ENCODE measurements at regions not wholly inside any gene's neighbourhood (a gene's known extent, or its start where the extent isn't known, plus 50 kb on each side); places are given as distances from the start of the nearest gene placed in this dataset.
"Not testable (repeated sequence)": the region's sequence is repeated elsewhere in the genome, so short reads cannot be mapped to it uniquely, and the experiment has no call there.

DNA sequence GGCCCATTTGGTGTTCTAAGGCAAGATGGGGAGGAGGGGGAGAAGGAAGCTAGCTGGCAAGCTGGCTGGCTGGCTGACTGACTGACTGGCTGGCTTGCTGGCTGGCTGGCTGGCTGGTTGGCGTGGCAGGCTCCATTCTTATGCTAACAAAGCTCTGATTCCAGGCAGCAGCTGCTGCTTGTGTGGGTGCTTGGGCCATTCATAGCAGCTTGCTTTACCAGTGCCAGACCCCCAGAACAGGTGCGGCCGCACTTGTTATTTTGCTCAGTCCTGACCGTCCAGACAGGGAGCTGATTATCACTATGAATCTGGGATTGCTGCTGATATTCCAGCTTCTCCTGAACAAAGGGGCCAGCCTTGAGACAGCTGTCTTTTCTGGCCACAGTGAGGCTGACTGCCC, 131.2 kb upstream of the PAK3 start:
- DNase-seq: no peak

DNA sequence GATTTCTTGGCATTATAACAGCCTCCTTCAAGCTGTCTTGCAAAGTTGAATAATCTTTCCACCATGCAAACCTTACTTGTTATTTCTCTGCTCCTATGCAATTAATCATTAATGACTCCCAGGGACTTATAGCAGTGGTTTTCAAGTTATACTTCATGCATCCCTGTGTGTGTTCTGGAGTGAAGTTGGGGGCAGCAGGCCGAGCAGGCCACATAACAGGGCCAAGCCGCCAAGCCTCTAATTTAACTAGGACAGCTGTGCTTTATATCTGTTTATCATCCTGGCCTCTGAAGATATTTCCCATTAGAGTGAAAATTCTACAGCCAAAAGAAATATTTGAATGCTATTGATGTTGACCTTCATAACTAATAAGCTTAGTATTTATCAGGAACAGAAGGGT, 133.5 kb upstream of the PAK3 start:
- no peak for DNase-seq

DNA sequence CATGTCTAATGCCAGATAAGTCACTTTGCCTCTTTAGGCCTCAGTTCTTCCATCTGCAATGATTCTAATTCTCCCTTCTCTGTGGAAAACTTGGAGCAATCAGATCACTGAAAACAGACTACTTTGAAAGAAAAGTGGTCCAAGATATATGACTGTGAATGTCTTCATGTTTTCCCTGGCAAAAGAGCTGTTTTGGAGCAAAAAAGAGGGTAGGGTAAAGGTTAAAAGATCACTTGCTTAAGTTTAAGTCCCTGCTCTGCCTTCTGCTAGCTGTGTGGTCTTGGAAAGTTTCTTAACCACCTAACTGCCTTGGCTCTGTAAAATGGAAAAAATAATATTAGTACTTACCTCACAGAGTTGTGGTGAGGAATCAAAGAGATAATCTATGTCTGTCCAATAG, 140.3 kb upstream of the PAK3 start:
- no peak for DNase-seq

DNA sequence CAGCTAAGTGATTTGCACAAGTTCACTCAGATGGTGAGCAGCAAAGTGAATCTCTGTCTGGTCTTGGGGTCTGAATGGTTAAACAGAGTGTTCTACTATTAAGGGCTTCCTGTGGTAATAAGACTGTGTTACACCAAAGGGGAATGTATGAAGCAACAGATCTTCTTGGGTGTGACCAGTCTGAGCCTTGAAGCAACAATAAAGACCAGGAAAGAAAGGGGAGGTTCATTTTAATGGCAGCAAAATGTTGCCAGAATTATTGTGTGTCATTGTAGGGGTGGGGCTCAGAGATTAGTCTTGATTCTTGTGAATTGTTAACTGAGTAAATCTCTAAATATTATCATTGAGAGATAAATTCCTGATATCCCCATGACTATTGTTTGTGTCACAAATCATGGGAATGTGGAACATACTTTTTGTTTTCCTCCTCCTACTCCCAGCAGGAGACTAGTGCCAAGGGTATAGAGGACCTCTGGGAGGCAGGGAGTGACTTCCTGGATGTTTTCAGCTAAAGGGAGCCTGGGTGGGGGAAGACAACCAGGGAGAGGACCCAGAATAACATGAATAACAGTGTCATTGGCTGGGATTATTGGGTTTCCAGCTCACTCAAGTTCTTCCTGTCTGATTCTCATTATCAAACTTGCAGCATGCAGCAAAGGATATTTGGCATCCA, 141.4 kb upstream of the PAK3 start:
- no peak for DNase-seq

DNA sequence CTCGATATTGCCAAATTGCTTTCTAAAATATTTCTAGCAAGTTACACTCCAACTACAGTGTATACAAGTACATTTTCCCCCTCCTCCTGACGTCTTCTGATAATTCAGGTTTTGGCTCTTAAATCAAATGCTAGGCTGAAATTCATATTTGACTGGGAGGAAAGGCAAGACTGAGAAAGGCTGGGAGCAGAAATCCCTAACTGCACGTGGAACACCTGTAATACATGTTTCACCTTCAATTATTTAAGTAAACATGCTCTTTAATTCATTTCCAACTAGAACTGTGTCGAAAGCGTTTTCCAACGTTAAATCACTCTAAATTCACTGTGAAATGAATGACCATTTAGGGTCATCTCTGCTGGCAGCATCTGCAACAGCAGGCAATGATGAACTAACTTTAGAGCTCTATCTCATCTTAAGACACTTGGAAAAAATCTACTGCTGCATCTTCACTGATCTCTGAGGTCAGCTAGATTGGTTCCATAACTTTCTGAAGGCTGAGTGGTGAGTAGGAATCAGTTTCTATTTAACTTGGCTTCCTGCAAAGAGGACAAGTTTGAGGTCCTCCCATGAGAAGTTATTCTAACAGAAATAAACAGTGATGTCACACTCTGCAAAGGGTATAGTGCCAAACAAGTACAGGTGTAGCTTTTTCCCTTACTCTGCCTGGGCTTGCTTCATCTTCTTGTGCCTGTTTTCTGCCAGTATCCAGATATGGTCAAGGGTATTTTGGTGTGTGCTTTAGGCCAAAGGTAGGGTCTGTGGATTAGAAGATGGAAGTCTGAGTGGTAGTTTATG, 144.3 kb upstream of the PAK3 start:
- DNase-seq: no peak

DNA sequence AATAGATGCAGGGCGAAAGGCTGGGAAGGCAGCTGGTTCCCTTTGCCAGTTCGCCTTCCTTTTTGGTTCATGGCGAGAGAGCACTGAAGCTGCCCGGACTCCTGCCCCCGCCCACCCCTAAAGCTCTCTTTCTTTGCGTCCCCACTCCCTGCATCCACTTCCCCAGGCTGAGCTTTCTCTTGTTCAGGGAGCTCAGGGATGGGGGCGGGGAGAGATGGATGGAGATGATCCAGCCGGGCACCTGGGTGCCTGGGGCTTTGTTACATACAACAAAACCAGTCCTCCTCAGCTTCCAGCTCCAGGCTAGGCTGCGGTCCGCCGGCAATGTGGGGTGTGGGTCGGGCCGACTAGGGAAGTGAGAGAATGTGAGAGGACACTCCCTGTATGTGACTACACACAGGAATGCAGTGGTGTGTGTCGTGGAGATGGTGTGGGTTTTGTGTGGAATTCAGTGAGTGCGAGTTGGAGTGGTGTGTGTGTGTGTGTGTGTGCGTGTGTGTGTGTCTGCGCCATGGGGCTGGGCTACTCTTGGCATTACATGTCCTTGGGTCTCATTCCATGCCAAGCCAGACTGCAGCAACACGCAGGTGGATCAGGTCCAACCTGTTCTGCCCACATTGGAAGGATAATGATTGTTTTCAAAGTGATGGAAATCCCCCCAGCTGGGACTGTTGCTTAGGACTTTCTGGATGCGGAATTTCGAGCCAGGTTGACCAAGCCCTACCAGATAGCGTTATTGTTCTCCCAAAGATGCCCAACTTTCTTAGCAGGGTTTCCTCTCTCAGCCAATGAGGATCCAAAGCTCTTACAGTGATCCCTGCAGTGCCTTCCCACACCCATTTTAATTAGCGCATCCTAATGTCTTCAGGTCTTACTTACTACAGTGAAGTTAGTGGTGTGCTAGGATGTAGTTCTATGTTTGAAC, 149.4 kb upstream of the CHRDL1 start:
- DNase-seq: no peak

DNA sequence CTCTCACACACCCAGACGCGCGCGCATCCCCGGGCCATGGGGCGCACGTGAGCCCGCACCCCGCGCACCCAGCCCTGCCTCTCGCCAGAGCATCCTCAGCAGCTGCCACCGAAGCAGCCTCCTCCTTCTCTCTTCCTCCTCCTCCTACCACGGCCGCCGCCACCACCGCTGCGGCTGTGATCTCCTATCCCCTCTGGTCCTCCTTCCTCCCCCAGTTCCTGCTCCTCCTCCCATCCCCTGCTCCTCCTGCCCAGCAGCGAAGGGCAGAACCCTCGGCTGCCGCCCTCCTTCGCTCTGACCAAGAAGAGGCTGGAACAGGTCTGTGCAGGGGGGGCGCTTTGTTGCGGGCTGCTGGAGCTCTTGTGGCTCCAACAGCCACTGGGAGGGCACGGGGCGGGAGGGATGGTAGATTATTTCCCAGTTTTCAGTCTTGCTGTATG, 148.7 kb upstream of the CHRDL1 start:
- no peak for DNase-seq

DNA sequence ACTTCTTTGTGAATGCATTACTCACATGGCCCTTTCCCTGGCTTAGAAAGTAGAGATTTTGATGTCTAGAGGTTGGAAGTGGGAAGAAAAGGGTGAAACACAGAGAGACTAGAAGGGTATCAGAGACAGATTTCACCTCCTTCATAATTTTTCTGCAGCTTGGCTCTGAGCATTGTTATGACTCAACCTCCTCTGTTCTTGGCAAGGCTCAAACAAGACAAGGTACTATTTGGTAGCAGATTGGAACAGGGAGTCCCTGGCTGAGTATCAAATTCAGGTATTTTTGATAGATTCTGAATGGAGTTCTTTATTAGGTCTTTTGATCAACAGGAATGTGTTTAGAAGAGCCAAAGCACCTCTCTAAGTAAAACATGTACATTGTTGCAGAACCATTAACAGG, 146.3 kb upstream of the CHRDL1 start:
- no peak for DNase-seq

DNA sequence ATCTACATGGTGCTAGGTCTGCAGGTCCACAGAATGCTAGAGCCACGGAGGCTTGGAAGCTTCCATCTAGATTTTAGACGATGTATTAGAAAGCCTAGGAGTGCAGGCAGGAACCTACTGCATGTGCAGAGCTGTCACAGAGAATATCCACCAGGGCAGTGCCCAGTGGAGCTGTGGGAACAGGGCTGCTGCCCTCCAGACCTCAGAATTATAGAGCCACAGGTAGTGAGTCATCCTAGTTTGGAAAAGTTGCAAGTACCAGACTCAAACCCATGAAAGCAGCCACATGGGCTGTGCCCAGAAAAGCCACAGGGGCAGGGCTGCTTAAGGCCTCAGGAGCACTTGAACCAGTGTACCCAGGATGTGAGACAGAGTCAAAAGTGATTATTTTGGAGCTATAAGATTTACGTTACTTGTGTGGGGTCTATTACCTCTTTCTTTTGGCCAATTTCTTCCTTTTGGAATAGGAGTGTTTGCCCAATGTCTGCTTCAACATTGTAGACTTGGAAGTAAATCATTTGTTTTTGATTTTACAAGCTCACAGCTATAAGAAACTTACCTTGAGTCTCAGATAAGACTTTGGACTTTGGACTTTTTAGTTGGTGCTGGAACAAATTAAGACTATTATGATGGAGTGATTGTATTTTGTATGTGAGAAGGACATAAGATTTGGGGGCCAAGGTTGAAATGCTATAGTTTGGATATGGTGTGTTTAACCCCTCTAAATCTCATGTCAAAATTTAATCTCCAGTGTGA, 143.5 kb upstream of the CHRDL1 start:
- no peak for DNase-seq

DNA sequence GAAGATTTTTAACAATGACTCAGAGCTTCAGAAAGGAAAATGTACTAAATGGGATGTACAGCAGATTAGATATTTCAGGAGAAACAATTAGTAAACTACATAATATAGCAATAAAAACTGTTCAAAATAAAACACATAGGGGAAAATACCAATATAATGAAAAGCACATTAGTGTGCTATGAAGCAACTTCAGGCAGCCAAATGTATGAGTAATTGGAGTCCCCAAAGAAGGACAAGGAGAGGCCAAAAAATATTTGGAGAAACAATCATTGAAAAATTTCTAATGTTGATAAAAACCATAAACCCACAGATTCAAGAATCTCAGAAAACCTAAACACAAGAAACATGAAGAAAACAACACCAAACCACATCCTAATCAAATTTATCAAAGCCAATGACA, 129.3 kb upstream of the CHRDL1 start:
- no peak for DNase-seq

DNA sequence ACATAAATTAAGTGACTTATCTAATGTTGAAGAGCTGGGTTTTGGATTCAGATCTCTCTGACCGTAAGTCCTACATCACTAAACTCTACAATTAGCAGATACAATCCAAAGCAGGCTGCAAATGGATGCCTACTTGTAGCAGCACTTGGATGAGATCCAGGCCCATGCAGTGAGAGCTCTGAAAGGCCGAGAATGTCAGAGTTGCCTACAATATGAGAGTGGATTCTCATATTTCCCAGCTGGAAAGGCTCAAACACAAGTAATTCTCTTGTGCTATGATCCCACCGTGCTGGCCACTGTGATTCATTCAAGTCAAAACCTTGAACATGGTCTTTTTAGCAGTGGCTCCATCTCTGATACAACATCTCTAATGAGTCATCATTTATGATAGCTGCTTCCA, 125.4 kb upstream of the CHRDL1 start:
- no peak for DNase-seq

DNA sequence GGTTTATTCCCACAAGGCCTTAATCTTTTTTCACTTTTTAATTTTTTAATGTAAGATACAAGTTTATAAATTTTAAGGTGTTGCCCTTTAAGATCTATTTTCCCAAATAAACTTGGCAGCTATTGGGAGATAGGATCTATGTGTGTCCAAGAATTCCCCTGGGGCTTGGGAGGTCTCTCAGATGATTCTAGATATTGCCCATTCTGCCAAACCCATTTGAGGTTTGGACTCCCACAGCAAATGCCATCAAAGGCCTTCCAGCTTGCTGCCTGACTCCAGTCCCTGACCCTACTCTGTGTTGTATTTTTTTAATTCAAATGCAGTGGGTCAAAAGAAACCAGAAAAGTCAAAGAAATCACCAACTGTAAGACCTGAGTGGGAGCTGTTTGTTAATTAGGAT, 120.0 kb upstream of the CHRDL1 start:
- DNase-seq: no peak

DNA sequence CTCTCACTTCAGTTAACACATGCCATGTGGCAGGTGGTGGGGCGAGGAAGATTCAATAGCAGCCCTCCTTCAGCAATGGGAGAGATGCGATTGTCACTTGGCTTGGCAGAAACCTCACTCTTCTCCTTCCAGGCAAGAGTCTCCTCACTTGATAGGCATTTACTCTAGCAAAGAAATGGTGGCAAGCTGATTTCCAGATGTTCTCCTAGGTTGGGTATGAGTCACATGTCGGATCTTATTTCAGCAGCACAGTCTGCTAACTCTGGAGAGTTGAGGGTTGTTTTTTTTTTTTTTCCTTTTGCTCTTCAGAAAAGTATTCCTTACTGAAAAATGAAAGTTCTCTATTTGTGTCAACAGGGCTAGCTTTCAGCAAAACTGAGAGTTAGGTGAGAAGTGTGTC, 119.5 kb upstream of the CHRDL1 start:
- DNase-seq: no peak

DNA sequence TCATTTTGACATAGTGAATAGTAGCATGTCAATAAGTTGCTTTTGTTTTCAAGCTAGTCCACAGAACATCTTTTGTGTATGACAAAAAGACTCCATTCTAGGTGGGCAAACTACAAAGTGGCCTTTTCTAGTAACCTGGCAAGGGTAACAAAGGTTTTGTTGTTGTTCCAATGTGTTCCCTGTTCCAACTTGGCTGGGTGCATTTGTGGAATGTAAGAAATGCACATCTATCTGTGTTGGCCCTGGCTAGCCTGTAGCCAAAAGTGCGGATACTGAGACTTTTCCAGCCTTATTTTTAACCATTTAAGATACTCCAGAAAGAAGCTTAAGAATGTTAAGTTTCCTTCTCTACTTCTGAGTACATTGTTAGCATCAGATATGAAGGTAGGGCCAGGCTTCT, 118.7 kb upstream of the CHRDL1 start:
- DNase-seq: no peak

DNA sequence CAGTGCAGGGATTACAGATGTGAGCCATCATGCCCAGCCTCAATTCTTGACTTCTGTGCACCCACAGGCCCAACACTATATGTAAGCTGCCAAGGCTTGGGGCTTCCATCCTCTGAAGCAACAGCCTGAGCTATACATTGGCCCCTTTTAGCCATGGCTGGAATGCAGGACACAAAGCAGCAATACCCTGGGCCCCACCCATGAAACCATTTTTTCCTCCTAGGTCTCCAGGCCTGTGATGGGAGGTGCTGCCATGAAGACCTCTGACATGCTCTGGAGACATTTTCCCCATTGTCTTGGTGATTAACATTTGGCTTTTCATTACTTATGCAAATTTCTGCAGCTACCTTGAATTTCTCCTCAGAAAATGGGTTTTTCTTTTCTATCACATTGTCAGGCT, 109.1 kb upstream of the CHRDL1 start:
- not testable (repeated sequence) for DNase-seq

DNA sequence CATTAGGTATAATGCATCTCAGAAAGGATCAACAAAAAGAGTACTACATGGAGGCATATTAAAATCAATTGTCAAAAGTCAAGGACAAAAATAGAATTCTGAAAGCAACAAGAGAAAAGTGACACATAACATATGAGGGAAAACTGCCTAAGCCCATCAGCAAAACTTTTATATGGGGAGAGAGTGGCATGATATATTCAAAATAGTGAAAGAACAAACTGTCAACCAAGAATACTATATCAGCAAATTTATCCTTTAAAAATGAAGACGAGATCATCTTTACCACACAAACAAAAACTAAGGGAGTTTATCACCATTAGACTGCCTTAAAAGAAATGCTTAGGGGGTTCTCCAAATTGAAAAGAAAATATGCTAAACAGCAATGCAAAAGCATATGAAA, 86.4 kb upstream of the CHRDL1 start:
- DNase-seq: no peak

DNA sequence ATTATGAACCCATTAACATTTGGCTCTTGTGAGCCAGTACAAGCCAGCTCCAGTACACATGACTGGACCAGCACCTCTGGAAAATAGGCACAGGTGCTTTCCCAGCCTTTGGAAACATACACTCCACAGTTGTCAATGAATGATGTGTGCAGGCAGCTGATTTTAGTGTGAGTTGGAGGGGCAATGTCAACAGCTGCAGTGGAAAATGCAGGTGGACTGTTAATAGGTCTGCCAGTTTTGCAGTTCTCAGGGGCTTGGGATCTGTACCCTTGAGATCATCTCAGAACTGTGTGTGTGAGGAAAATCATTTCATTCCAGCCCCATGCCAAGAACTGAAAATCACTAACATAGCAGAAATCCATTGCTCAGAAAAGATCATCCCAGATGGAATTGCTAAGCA, 81.7 kb upstream of the CHRDL1 start:
- no peak for DNase-seq

DNA sequence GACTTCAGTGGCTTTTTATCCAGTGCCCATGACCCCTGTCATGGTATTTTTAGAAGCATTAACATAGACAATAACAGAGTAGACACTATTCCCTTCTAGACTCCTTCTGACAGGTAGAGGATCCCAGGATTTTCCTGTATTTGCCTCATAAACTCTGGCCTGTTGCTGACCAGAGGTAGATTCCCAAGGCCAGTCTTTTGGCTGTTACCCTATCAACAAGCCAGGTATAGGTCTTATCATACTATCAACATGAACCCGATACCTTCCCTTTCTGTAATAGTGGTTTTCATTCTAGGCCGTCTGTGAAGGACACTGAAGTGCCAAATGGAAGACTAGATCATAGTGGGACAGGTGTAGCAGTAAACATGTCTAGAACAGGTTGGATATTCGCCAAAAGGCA, 76.2 kb upstream of the CHRDL1 start:
- DNase-seq: no peak

DNA sequence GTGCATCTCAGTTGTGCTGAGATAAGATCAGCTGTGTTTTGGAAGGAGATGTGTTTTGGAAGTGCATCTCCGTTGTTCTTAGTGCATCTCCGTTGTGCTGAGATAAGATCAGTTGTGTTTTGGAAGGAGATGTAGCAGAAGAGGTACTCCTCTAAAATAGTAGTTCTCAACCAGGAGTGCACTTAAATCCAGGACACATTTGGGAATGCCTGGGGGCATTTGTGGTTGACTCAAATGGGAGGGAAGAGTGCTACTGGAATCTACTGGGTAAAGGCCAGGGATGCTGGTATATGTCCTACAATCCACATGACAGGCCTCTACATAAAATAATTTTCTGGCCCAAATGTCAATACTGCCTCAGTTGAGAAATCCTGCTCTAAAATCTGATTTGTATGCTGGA, 70.8 kb upstream of the CHRDL1 start:
- DNase-seq: no peak

DNA sequence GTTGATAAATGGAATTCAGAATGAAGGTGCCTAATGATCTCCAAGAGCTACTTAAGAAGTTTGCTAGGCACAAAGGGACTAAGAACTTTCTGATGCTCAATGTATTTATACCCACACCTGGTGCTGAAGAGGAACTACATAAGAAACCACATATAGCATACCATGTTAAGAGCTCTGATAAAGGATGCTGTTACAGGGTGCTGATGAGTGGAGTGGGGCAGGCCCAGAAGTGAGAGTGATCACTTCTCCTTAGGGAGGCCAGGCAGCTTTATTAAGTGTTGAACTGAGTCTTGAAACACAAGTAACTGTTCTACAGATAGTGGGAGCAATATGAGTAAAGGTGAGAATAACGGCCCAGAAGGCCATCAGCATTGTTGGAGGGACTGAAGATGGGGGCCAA, 68.3 kb upstream of the CHRDL1 start:
- no peak for DNase-seq

DNA sequence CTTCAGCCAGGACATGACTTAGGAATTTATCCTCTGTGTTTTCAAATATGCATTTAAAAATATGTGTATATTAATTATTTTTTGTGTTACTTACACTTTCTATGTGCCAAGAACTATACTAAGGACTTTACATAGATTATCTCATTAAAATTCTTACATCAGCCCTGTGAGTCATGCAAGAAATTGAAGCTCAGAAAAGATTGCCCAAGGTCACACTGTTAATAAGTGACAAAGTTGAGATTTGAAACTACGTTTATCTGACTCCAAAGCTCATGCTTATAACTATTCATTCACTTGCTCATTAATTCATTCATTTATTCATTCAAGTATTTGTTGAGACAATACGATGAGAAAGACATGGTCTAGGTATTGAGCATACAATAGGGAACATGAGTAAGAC, 62.9 kb upstream of the CHRDL1 start:
- no peak for DNase-seq

DNA sequence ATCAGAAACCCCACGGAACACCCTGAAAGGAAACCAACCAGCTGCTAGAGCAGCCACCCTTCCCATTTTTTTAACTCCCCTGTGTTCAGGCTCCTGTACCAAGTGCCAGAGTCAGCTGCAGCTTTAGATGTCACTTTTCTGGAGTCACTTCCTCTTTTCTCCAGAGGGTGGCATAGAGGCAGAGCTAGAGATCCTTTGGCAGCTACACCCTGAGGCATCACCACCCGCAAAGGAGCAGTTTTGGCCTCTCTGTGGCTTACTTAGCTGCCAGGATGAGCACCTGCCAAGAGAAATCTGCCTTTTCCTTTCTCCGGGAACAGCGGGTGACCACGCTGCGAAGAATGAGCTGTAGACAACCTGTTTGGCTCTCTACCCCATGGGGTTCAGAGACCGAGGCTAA, 58.0 kb upstream of the CHRDL1 start:
- DNase-seq: no peak

DNA sequence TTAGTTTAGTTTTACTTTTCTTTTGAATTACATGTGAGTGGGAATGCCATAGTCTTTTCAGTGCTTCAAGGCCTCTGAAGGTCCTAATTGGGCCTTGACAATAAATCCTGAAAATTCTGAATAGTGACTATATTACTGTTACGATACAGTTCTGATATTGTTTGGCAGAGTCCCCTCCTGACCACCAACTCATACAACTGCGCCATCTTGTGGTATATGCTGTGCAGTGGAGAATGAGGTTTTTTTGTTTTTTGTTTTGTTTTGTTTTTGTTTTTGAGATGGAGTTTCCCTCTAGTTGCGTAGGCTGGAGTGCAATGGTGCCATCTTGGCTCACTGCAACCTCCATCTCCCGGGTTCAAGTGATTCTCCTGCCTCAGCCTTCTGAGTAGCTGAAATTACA, 56.6 kb upstream of the CHRDL1 start:
- DNase-seq: no peak
